Erythroblast (primary cell): ENCODE measurements at regions not wholly inside any gene's neighbourhood (a gene's known extent, or its start where the extent isn't known, plus 50 kb on each side); places are given as distances from the start of the nearest gene placed in this dataset.

Source experiments
- GATA1 ChIP-seq: IDR thresholded peaks from 2 replicates; pipeline ENCODE4 v1.6.1; 2011; ENCODE audit warnings: low read depth, mild to moderate bottlenecking, control low read depth, low read length, moderate library complexity
- POLR2A ChIP-seq: IDR thresholded peaks from 2 replicates; pipeline ENCODE4 v1.6.1; 2011; ENCODE audit warnings: mild to moderate bottlenecking, low read length

DNA sequence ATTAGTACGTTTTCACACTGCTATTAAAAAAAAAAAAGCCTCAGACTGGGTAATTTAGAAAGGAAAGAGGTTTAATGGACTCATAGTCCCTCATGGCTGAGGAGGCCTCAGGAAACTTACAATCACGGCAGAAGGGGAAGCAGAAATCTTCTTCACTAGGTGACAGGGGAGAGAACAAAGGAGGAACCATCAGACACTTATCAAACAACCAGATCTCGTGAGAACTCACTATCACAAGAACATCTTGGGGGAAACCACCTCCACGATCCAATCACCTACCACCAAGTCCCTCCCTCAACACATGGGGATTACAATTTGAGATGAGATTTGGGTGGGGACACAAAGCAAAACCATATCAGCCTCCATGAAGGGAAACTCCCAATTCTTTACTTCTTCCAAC lies 85.2 kb upstream of the MAFB start:
- no peak for TF ChIP-seq POLR2A
- no peak for TF ChIP-seq GATA1
